ENCODE measurements at regions not wholly inside any gene's neighbourhood (a gene's known extent, or its start where the extent isn't known, plus 50 kb on each side); places are given as distances from the start of the nearest gene placed in this dataset.

DNA sequence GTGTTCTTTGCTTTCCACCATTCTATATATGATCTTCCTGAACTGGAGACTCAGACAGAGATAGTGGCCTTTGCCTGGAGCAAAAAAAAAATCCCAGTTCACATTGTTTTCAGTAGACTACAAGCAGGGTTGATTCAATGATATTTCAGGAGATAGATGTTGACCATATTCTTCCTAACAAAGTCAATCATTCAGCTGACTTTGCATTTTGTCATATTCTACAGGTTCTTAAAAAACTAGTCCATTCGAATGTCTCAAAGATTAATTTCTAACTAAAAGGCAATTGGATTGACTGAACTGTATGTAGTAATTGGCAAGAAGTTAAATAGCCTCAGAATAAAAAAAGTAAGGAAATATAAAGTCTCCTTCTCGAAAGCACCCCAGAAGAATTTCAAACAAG is 479.5 kb downstream of the NKX6-1 start:
- 80 to 81% methylated on average over 2 of the region's 2 CpGs for WGBS, 2 donors
- TF ChIP-seq POLR2A (IDR thresholded peaks at IDR 0.05) (no peak), EP300 (IDR thresholded peaks at IDR 0.05) (no peak), POLR2AphosphoS5 (IDR thresholded peaks at IDR 0.05) (no peak)
- TF ChIP-seq, protein P1, sequence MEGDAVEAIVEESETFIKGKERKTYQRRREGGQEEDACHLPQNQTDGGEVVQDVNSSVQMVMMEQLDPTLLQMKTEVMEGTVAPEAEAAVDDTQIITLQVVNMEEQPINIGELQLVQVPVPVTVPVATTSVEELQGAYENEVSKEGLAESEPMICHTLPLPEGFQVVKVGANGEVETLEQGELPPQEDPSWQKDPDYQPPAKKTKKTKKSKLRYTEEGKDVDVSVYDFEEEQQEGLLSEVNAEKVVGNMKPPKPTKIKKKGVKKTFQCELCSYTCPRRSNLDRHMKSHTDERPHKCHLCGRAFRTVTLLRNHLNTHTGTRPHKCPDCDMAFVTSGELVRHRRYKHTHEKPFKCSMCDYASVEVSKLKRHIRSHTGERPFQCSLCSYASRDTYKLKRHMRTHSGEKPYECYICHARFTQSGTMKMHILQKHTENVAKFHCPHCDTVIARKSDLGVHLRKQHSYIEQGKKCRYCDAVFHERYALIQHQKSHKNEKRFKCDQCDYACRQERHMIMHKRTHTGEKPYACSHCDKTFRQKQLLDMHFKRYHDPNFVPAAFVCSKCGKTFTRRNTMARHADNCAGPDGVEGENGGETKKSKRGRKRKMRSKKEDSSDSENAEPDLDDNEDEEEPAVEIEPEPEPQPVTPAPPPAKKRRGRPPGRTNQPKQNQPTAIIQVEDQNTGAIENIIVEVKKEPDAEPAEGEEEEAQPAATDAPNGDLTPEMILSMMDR (IDR thresholded peaks at IDR 0.05): no peak
- Histone ChIP-seq H3K36me3 (no peaks in the 10 kb centered on the region), H3K9me3 (no peaks in the 10 kb centered on the region), H3K27ac (no peak overlapping the region), H3K4me1 (no peaks in the 10 kb centered on the region), H3K27me3 (no peaks in the 10 kb centered on the region), H3K4me3 (no peak overlapping the region)
- intact Hi-C loops (cut with DNase I): no loop called here
- no peak for DNase-seq

GRCh38 chr4:84003046-84003445 is 467.1 kb downstream of the GPAT3 start:
- WGBS, 2 donors: 90 to 91% methylated on average over 2 of the region's 2 CpGs
- H3K36me3 ChIP-seq: no peaks in the 10 kb centered on the region
- no peaks in the 10 kb centered on the region for H3K4me1 ChIP-seq
- TF ChIP-seq POLR2A (IDR thresholded peaks at IDR 0.05): no peak
- TF ChIP-seq POLR2AphosphoS5 (IDR thresholded peaks at IDR 0.05): no peak
- TF ChIP-seq, protein P1 (IDR thresholded peaks at IDR 0.05): no peak
- TF ChIP-seq EP300 (IDR thresholded peaks at IDR 0.05): no peak
- no peak for DNase-seq
- intact Hi-C loops (cut with DNase I): no loop called here
- no peaks in the 10 kb centered on the region for H3K27me3 ChIP-seq
- H3K9me3 ChIP-seq: no peaks in the 10 kb centered on the region
- no peak overlapping the region for H3K4me3 ChIP-seq
- no peak overlapping the region for H3K27ac ChIP-seq

GRCh38 chr4:84001876-84002569 is 466.1 kb downstream of the GPAT3 start:
- Histone ChIP-seq H3K4me3 (no peak overlapping the region), H3K36me3 (no peaks in the 10 kb centered on the region), H3K9me3 (no peaks in the 10 kb centered on the region), H3K4me1 (no peaks in the 10 kb centered on the region), H3K27ac (no peak overlapping the region), H3K27me3 (no peaks in the 10 kb centered on the region)
- TF ChIP-seq POLR2AphosphoS5 (IDR thresholded peaks at IDR 0.05): no peak
- TF ChIP-seq, protein P1 (IDR thresholded peaks at IDR 0.05): no peak
- TF ChIP-seq POLR2A (IDR thresholded peaks at IDR 0.05): no peak
- TF ChIP-seq EP300 (IDR thresholded peaks at IDR 0.05): no peak
- WGBS, 2 donors: 83 to 90% methylated on average over 2 of the region's 2 CpGs
- intact Hi-C loops (cut with DNase I): no loop called here
- no peak for DNase-seq

- intact Hi-C loops (cut with DNase I): no loop called here
- Histone ChIP-seq H3K27me3 (no peaks in the 10 kb centered on the region), H3K9me3 (no peaks in the 10 kb centered on the region), H3K4me1 (no peaks in the 10 kb centered on the region), H3K36me3 (no peaks in the 10 kb centered on the region), H3K4me3 (no peak overlapping the region), H3K27ac (no peak overlapping the region)
- TF ChIP-seq POLR2A (IDR thresholded peaks at IDR 0.05) (no peak), EP300 (IDR thresholded peaks at IDR 0.05) (no peak), POLR2AphosphoS5 (IDR thresholded peaks at IDR 0.05) (no peak)
- TF ChIP-seq, protein P1 (IDR thresholded peaks at IDR 0.05): no peak
- no peak for DNase-seq
- 58 to 62% methylated on average over 3 of the region's 3 CpGs for WGBS, 2 donors
These were observed 460.3 kb downstream of the GPAT3 start for GRCh38 chr4:83996254-83996653.

DNA sequence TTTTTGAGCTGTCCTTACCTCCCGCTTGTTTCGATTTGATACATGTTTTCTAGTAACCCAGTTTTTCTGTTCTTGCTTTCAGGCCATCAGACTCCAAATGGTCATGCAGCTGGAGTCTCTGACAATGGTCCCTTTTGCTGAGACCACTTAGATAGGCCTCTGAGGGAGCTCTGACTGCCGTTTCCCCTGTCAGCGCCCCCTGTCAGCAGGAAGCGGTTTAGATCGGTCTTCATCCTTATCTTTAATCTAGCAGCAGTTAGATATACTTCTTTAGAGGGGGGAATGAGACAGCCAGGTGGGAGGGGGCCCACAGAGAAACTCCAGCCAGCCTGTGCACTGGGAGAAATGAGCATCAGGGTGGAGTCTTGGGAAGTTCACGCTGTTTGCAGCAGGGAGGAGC is 457.9 kb downstream of the GPAT3 start:
- no peak for TF ChIP-seq POLR2AphosphoS5 (IDR thresholded peaks at IDR 0.05)
- TF ChIP-seq, protein P1 (IDR thresholded peaks at IDR 0.05): no peak
- TF ChIP-seq POLR2A (IDR thresholded peaks at IDR 0.05): no peak
- TF ChIP-seq EP300 (IDR thresholded peaks at IDR 0.05): no peak
- H3K27me3 ChIP-seq: no peaks in the 10 kb centered on the region
- no peaks in the 10 kb centered on the region for H3K9me3 ChIP-seq
- DNase-seq: no peak
- H3K4me1 ChIP-seq: no peaks in the 10 kb centered on the region
- no peak overlapping the region for H3K27ac ChIP-seq
- no peak overlapping the region for H3K4me3 ChIP-seq
- WGBS, 2 donors: 65 to 68% methylated on average over 7 of the region's 7 CpGs
- intact Hi-C loops (cut with DNase I): no loop called here
- no peaks in the 10 kb centered on the region for H3K36me3 ChIP-seq
